IMR-90 (cell line): ENCODE measurements at regions not wholly inside any gene's neighbourhood (a gene's known extent, or its start where the extent isn't known, plus 50 kb on each side); places are given as distances from the start of the nearest gene placed in this dataset.

Source experiments
- CEBPB ChIP-seq: IDR thresholded peaks from 2 replicates; pipeline ENCODE4 v1.6.1; 2012; ENCODE audit warnings: low read depth, low read length, improper control_type of control experiment
- CTCF ChIP-seq: conservative IDR thresholded peaks from 2 replicates; pipeline ENCODE4 v1.5.1; 2012; ENCODE audit warnings: mild to moderate bottlenecking, low read depth, low read length, improper control_type of control experiment
- FOS ChIP-seq: fragments of 150-350 bp; IDR thresholded peaks from 2 replicates; pipeline ENCODE4 v1.6.1; 2016; ENCODE audit warnings: low read depth, low read length
- POLR2A ChIP-seq: IDR thresholded peaks from 2 replicates; pipeline ENCODE4 v1.6.1; 2012; ENCODE audit warnings: mild to moderate bottlenecking, low read depth, low read length
- TF ChIP-seq, protein P1 (sequence below): fragments of 150-350 bp; IDR thresholded peaks from 2 replicates; pipeline ENCODE4 v1.6.1; 2017; ENCODE audit warnings: mild to moderate bottlenecking, antibody characterized with exemption, low read length, low read depth

DNA sequence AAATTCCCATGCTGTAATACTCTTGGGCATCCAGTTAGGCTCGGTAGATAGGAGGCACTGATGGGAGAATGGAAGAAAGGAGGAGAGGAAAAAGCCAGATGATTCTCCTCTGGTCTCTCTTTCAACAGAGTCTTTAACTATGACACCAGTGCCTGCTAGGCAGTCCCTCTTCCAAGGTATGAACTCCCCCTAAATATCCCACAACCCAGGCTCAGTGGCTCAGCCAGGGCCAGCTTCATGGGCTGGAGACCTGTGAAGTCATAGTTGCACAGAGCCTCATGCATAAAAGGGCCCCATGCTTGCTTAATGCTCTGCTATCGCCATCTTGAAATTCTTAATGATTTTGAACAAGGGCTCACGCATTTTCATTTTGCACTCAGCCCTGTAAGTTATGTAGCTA is 869.2 kb upstream of the GCFC2 start:
- TF ChIP-seq CTCF (no peak), FOS (no peak), CEBPB (no peak), POLR2A (no peak)
- TF ChIP-seq, protein P1, sequence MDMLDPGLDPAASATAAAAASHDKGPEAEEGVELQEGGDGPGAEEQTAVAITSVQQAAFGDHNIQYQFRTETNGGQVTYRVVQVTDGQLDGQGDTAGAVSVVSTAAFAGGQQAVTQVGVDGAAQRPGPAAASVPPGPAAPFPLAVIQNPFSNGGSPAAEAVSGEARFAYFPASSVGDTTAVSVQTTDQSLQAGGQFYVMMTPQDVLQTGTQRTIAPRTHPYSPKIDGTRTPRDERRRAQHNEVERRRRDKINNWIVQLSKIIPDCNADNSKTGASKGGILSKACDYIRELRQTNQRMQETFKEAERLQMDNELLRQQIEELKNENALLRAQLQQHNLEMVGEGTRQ: no peak
